GM21786 (cell line): ENCODE measurements at regions not wholly inside any gene's neighbourhood (a gene's known extent, or its start where the extent isn't known, plus 50 kb on each side); places are given as distances from the start of the nearest gene placed in this dataset.

Source experiments
- ATAC-seq: cut with Tn5 transposase; IDR thresholded peaks from one replicate; pipeline ENCODE4 v1.9.1; 2021; ENCODE audit not compliant: unreplicated experiment

DNA sequence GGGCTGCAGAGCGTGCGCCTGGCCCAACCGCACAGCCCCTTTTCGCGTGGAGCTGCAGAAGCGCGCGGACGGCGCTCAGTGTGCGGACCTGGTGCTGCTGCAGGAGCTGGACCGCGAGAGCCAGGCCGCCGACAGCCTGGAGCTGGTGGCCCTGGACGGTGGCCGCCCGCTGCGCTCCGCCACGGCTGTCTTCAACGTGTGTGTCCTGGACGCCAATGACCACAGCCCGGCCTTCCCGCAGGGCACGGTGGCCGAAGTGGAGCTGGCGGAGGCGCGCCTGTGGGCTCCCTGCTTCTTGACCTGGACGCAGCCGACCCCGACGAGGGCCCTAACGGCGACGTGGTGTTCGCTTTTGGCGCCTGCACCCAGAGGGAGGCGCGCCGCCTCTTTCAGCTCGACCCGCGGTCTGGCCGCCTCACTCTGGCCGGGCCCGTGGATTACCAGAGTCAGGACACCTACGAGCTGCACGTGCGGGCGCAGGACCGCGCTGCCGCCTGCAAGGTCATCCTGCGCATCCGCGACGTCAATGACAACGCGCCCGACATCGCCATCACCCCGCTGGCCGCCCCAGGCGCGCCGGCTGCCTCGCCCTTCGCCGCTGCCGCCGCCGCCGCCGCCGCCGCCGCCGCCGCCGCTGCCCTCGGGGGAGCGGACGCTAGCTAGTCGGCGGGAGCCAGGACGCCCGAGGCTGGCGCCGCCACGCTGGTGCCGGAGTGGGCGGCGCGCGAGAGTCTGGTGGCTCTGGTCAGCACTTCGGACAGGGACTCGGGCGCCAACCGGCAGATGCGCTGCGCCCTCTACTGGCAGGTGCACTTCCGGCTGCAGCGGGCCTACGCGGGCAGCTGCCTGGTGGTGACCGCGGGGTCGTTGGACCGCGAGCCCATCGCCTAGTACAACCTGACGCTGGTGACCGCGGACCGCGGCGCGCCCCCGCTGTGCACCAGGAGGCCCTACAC lies 172.2 kb downstream of the OLFM4 start:
- no peak for ATAC-seq

DNA sequence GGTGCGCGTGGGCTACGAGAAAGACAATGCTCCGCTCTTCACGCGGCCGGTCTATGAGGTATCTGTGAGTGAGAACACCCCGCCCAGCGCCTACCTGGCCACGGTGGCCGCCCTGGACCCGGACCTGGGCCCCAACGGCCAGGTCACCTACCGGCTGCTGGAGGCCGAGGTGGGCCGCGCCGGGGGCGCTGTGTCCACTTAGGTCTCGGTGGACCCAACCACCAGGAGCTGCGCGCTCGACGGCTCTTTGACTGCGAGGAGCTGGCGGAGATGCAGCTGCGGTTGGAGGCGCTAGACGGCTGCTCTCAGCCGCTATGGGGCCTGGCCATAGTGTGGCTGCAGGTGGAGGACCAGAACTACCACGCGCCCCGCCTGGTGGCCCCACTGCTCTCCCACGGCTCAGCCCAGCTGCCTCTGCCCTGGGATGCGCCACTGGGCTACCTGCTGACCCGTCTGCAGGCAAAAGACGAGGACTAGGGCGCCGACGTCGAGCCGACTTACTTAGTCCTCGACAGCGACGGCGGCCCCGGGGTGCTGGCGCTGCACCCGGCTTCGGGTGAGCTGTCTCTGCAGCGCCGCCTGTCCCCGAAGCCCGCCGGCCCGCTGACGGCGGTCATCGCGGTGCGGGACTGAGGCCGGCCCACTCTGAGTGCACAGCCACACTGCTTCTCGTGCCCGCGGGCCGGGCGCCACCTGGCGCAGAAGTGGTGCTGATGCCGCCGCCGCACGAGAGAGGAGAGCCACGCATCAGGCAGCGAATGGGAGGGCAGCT lies 173.0 kb downstream of the OLFM4 start:
- ATAC-seq, result no peak

DNA sequence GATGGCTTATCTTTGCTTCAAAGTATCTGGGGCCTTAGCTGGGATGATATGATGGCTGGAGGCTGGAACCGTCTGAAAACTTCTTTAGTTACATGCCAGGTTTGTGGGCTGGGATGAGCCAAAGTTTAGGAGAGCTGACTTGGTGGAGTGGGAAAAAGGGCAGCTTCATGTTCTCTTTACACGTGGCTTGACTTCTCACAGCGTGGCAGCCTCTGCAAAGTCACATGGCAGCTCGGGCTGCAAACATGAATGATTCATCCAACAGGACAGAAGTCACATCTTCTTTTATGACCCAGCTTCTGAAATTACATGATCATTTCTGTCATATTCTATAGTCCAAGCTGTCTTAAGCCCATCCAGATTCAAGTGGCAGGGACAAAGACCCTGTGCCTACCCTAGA lies 176.0 kb downstream of the OLFM4 start:
- ATAC-seq, result no peak

DNA sequence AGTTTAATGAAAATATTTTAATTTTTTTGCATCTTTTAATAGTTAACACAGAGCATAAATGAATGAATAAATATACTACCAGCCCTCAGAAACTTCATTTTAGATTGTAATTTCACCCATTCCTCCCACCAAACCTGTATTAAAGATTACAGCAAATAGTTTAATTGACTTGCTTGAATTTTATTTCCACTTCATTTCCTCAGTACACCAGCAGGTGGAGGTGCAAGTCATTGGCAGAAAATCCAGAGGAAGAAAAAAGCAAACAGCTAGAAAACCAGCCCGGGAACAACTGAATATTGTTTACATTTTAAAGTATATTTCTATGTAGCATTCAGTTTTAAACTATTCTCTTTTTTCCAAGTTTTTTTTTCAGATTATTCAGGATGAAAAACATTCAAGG lies 177.8 kb downstream of the OLFM4 start:
- no peak for ATAC-seq

DNA sequence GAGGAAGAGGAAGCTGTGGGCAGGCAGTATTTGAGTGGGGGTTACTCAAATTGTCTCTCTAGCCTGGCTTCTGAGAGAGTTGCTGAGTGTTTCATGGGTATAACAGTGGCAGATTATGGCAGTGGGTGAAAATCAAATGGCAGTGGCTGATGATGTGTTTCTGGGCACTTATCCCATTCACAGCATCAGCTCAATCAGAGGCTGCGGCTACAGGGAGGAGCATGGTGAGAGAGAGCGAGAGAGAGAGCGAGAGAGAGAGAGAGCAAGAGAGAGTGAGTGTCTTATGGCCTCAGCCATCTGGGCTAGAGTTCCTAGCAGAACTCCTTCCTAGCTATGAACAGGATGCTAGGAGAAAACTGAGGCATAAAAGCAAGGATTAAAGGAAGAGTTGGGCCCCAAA lies 178.9 kb downstream of the OLFM4 start:
- no peak for ATAC-seq

DNA sequence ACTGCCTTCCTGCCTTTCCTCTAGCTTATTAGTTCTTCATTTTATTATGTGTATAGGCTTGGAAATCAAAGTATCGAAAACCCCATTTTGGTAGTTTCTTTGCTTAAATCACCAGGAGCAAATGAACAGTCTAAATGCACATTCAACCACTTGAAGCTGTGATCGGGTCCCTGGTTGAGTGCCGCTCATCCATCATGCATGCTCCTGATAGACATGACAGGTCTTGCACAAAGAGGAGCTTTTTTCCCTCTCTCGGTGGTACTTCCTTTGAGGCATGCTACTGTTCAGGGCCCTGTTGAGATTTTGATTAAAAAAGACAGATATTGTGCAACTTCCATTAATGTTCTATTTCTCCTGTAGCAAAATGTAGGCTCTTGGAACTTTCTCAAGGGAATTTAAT lies 185.8 kb downstream of the OLFM4 start:
- ATAC-seq, result no peak

DNA sequence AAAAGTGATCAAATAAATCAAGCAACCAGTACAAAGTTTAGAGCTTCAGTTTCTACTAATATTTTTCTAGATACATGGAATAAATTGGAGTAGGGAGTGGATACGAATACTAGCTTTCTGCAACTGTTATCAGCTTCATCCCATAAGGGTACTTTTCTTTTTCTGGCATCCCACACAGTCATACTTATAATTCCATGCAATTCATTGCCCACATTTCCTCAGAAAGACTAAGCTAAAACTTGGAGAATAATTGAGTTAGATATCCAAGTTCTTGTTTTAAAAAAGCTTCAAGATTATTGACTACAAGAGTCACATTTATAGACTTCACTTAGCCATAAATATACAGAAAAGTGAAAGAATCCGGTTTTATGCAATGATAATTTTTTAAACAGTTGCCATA lies 186.9 kb downstream of the OLFM4 start:
- no peak for ATAC-seq

DNA sequence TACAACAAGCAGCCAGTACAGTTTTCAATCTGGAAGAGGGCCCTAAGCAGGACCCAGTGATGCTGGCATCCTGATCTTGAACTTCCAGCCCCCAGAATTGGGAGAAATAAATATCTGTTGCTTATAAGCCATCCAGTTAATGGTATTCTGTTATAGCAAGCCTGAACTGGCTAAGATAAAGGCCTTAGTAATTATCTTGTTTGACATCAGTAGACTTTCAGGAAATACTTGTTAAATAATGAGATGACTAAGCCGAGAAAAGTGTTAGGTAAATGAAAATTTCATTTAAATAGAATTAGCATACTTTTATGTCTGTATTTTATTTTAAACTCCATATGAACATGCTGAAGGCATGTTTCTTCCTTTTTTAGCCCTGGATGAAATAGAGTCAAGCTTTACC lies 188.2 kb downstream of the OLFM4 start:
- ATAC-seq, result no peak

DNA sequence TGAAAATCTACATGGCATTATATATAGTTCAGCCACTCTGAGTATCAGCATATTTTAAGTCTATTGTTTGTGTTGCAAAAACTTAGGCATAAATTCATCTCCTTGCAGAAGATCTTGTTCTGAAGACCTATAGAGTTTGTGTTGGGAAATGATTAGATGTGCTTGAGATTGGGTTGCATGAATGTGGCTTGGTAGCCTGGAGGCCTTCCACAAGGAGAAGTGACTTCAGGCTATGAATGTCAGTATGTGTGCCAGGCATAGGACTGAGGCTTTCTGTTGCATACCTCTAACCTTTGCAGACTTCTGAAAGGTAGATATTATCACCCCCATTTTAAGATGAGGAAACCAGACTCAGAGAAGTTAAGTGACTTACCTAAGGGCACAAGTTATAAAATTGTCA lies 188.6 kb downstream of the OLFM4 start:
- no peak for ATAC-seq

DNA sequence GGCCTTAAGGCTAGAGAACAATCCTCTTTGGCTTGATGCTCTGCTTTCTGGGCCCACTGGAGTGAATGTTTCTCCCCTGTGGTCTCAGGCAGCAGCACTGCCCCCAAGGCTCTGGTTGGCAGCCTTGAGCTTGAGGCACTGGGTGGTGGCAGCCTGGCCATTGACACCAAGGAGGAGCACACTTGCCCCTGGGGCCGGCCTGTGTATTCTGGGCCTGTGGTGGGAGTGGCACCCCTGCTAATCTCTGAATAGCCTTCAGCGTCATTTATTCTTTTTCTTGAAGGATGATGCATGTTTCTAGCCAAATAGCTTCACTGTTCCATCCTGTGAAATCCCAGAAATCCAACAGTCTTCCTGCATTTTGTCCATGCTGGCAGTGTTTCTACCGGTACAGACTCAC lies 191.4 kb downstream of the OLFM4 start:
- no peak for ATAC-seq

DNA sequence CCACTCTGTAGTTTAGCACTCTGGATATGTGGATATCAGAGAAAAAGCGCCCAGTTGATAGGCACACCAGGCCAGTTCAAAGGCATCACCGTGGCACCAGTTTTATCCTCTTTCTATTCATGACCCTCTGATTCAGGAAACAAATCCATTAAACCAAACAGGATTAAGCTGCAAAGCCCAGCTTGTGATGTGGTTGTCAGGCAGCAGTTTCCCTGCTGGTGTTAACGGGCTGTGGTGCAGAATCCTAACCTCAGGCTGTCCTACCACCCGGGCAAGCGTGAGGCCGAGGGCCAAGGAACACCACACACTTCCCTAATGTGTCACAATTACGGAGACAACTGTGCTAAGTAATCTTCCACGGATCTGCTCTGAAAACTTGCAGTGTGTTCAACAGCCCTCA lies 209.1 kb downstream of the OLFM4 start:
- ATAC-seq, result no peak

DNA sequence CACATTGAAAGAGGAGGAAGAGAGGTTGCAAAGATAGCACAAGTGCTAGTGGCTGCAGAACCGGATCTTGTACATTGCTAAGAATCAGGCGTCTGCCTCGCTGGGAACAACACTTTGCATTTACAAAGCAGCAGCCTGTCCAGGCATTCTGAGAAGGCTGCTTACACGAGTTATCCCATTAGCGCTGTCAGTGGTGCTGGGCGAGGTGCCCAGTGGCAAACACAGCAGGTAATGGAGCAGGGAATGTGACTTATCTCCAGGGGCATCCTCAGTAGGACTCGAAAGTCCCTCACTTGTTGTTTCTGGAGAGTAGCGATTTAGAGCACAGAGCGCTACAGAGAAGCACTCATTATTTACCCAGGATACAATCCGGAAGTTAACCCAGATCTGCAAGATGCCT lies 209.6 kb downstream of the OLFM4 start:
- ATAC-seq, result no peak

DNA sequence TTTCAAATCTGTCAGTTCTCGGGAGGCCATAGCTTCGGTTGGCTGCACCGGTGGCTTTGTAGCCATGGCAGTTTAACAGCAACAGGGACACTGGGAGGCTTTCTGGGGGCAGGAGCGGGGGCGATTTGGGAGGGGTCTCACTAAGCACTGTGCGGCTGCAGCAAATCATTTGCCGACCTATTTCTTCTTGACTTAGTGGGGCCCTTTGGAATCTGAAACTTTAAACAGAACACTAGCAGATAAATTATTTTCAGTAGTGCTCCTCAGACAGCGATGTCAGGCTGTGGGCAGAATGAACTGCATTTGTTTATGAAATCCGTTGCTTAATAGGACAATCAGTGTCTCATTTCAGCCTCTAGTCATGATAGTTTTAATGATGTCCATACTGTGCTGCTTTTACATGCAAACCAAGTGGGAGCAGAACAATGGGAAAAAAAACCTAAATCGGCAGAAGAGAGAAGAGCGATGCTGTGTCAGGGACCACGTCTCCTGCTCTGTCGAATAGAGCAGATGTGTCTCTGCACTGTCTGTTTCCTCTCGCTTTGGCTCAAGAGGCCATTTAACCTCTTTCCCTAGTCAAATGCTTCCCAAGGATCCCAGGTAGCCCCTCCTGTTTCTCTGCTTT lies 211.9 kb downstream of the OLFM4 start:
- no peak for ATAC-seq

DNA sequence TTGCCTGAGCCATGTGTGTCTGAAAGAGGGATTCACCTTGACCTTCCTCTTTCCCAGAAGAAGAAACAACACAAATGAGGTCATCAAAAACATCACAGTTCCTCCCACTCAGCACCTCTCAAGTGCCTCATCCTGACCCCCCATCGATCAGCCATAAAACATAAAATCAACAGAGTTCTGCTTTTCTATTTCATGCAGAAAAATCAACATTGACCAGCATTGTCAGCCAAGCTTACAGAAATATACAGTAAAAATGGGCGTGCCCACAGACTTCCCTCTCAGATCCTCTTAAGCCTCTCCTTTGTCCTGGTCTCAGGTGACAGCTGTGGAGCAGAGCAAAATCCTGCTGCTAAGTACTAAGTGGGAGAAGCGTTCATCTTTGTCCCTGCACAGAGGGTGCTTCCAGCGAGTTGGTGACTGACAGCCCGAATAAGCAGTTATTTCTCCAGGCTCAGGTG lies 213.3 kb downstream of the OLFM4 start:
- no peak for ATAC-seq

DNA sequence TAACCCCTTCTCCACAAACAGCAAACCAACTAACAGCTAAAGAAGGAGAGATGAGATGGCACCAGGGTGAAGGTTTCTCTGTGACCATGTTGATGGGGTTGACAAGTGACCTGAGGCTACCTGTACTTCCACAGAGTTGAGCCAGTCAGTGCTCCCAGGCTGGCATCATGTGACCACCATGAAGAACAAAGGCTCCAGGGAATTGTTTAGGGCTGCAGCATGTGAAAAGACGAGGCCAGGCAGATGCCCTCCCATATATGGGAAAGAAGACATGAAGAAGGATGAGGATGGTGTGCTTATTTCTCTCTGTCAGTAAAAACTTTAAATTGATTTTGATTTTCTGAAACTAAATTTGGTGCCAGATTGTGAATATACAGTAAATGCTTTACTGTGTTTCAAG lies 220.6 kb downstream of the OLFM4 start:
- ATAC-seq, result no peak

DNA sequence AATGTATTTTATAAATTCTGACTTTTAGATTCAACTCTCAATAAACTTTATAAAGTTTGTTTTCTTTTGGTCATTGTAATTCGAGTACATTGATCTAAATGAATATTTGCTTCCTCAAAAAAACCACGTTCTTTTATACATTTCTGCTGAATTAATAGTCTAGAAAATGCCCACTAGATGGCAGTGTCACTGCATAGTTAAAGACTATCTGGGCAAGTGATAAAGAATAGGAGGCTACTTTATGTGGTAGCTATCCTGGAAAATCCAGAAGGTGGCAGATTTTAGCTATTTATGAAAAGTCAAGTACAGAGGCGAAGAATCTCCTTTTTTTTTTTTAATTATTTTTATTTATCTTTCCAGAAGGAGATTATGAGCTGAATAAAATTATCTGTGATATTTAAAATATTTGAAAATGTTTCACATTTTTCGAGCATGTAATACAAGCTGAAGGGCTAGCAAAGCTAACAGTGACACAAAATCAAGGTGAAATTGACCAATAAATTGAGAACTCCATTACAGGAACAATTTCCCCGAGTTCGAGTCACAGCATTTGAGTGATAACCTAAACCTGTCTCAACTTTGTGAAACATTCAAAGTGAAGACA lies 221.8 kb downstream of the OLFM4 start:
- ATAC-seq, result peak; percentile 91

DNA sequence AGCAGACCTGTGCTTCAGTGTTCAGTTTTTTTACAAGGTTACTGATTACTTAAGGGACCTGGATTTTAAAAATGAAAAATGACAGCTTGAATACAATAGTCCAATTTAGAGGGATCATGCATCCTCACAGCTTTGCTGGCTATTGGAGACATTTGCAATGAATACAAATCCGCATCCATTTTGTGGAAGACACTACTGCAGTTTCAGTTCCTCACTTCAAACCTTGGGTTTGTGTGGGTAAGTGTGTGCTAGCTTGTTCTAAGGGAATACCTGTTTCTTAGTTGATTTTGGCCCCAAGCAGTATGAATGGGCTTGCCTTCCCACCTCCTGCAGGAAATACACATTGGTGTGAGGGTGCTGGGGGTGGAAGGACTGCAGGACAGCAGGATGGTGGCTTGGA lies 222.4 kb downstream of the OLFM4 start:
- no peak for ATAC-seq

DNA sequence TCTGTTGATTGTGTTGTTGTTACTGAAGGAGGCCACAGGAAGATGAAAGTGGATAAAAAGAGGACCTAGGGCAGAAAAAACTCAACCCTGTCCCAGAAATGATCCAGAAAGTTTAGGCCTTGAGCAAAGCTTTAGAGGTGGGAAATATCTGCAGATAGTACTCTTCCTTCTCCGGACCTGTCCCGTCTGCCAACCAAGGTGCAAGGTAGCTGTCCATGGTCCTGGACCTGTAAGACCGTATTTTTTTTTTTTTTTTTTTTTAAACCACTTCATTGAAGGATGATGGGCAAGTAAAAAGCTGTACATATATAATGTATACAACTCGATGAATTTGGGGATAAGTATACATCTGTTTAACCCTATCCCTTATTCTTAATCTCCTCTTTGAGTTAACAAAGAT lies 225.9 kb downstream of the OLFM4 start:
- no peak for ATAC-seq

DNA sequence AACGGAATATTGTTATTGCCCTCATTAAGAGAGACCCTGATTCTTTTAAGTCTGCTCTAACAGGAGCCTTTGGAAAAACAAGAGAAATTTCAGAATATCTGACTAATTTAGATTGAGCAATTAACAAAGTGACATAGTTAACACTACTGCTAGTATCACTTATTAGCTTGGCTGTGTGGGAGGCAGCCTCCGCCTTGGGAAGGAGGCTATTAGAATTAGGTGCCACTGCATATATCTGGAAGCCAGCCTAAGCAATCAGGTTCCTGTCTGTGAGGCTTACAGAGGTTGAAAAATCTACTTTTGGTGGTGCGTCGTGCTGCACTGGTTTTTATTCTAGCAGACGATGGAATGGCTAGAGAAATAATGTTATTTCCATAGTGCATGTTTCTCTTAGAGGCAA lies 227.2 kb downstream of the OLFM4 start:
- ATAC-seq, result no peak

DNA sequence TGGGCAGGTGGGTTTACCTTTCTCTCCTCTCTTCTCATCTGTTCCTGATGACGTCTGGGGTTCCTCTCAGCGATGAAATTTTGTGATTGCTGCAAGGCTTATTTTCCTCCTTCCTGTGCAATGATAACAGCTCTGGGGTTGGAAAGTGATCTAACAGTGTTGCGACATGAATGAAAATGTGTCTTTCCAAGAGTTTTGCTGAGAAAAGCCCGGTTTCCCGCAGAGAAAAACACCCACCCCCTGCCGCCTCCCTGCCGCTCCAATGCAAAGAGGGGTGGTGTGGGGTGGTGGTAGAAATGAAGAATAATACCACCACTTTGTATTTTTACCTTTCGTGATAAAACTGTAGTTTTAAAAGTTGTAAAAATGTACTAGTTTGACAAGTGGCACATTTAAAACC lies 232.0 kb downstream of the OLFM4 start:
- no peak for ATAC-seq

DNA sequence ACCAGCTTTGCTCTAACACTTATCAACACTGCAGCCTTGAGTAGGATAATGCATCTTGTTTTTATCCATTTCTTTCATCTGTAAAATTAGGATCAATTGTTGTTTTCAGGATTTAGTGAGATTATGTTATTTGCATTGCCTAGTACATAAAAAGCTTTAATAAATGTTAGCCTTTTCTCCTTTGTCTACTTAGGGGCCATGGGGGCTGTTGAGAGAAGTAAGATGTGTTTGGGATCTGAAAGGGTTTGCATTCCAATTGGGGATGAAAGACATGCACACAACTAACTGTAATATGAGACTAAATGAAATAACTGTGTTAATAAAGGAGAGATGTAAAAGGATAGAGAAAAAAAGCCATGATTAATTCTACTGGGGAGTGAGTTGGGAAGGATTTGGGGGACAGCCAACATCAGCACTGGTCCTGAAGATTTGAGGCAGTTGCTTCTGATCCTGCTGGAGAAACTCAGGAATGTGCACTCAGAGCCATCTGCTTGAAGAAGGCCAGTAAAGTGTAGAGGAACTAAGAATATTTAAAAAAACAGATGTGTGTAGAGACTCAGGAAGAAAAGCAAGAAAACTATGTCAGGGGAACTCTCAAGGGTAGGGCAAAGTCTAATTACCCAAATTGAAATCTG lies 236.3 kb downstream of the OLFM4 start:
- ATAC-seq, result no peak
